ENCODE measurements at regions not wholly inside any gene's neighbourhood (a gene's known extent, or its start where the extent isn't known, plus 50 kb on each side); places are given as distances from the start of the nearest gene placed in this dataset.

GRCh38 chr10:8738987-8739386 is 684.5 kb downstream of the GATA3 start:
- DNase-seq (ENCODE audit: low spot score), result no peak
- in situ Hi-C loops (cut with HindIII; ENCODE audit: low sequenced_read_pairs), result no loop called here

- DNase-seq (ENCODE audit: low spot score), result no peak
- in situ Hi-C loops (cut with HindIII; ENCODE audit: low sequenced_read_pairs), result no loop called here
Observed at GRCh38 chr10:8752146-8752843, 697.8 kb downstream of the GATA3 start.

- in situ Hi-C loops (cut with HindIII; ENCODE audit: low sequenced_read_pairs), result no loop called here
- no peak for DNase-seq (ENCODE audit: low spot score)
Observed at GRCh38 chr10:8758029-8758428, 703.5 kb downstream of the GATA3 start.

GRCh38 chr10:8766899-8767298 is 712.4 kb downstream of the GATA3 start:
- no peak for DNase-seq (ENCODE audit: low spot score)
- in situ Hi-C loops (cut with HindIII; ENCODE audit: low sequenced_read_pairs), result no loop called here

GRCh38 chr10:8767591-8767990 is 713.1 kb downstream of the GATA3 start:
- in situ Hi-C loops (cut with HindIII; ENCODE audit: low sequenced_read_pairs), result no loop called here
- DNase-seq (ENCODE audit: low spot score), result no peak

- in situ Hi-C loops (cut with HindIII; ENCODE audit: low sequenced_read_pairs), result no loop called here
- no peak for DNase-seq (ENCODE audit: low spot score)
Observed at GRCh38 chr10:8768341-8768740, 713.9 kb downstream of the GATA3 start.

- in situ Hi-C loops (cut with HindIII; ENCODE audit: low sequenced_read_pairs), result no loop called here
Observed at GRCh38 chr10:8768852-8769251, 714.4 kb downstream of the GATA3 start.

GRCh38 chr10:8776926-8777622 is 722.6 kb downstream of the GATA3 start:
- DNase-seq (ENCODE audit: low spot score), result no peak
- in situ Hi-C loops (cut with HindIII; ENCODE audit: low sequenced_read_pairs), result no loop called here

More at GRCh38 chr10:8768852-8769251, 714.4 kb downstream of the GATA3 start:
- no peak for DNase-seq (ENCODE audit: low spot score)

- in situ Hi-C loops (cut with HindIII; ENCODE audit: low sequenced_read_pairs), result no loop called here
- no peak for DNase-seq (ENCODE audit: low spot score)
Observed at GRCh38 chr10:8778713-8779112, 724.2 kb downstream of the GATA3 start.

- in situ Hi-C loops (cut with HindIII; ENCODE audit: low sequenced_read_pairs), result no loop called here
- DNase-seq (ENCODE audit: low spot score), result no peak
Observed at GRCh38 chr10:8787649-8788048, 733.2 kb downstream of the GATA3 start.

GRCh38 chr10:8790390-8790789 is 735.9 kb downstream of the GATA3 start:
- no peak for DNase-seq (ENCODE audit: low spot score)
- in situ Hi-C loops (cut with HindIII; ENCODE audit: low sequenced_read_pairs), result no loop called here

GRCh38 chr10:8794860-8795259 is 740.4 kb downstream of the GATA3 start:
- in situ Hi-C loops (cut with HindIII; ENCODE audit: low sequenced_read_pairs), result no loop called here
- no peak for DNase-seq (ENCODE audit: low spot score)

- DNase-seq (ENCODE audit: low spot score), result no peak
- in situ Hi-C loops (cut with HindIII; ENCODE audit: low sequenced_read_pairs), result no loop called here
Observed at GRCh38 chr10:8800426-8800825, 745.9 kb downstream of the GATA3 start.

- in situ Hi-C loops (cut with HindIII; ENCODE audit: low sequenced_read_pairs), result no loop called here
- DNase-seq (ENCODE audit: low spot score), result no peak
Observed at GRCh38 chr10:8803992-8804391, 749.5 kb downstream of the GATA3 start.

- no peak for DNase-seq (ENCODE audit: low spot score)
Observed at GRCh38 chr10:8810677-8811076, 756.2 kb downstream of the GATA3 start.

GRCh38 chr10:8811201-8811600 is 756.7 kb downstream of the GATA3 start:
- DNase-seq (ENCODE audit: low spot score), result no peak

More at GRCh38 chr10:8810677-8811076, 756.2 kb downstream of the GATA3 start:
- in situ Hi-C loops (cut with HindIII; ENCODE audit: low sequenced_read_pairs), result no loop called here

GRCh38 chr10:8815969-8816368 is 761.5 kb downstream of the GATA3 start:
- in situ Hi-C loops (cut with HindIII; ENCODE audit: low sequenced_read_pairs), result no loop called here
- no peak for DNase-seq (ENCODE audit: low spot score)

More at GRCh38 chr10:8811201-8811600, 756.7 kb downstream of the GATA3 start:
- in situ Hi-C loops (cut with HindIII; ENCODE audit: low sequenced_read_pairs), result no loop called here

GRCh38 chr10:8817299-8817698 is 762.8 kb downstream of the GATA3 start:
- in situ Hi-C loops (cut with HindIII; ENCODE audit: low sequenced_read_pairs), result no loop called here
- DNase-seq (ENCODE audit: low spot score), result no peak

GRCh38 chr10:8825611-8826010 is 771.1 kb downstream of the GATA3 start:
- in situ Hi-C loops (cut with HindIII; ENCODE audit: low sequenced_read_pairs), result no loop called here

GRCh38 chr10:8829592-8829991 is 775.1 kb downstream of the GATA3 start:
- DNase-seq (ENCODE audit: low spot score), result no peak
- in situ Hi-C loops (cut with HindIII; ENCODE audit: low sequenced_read_pairs), result no loop called here

More at GRCh38 chr10:8825611-8826010, 771.1 kb downstream of the GATA3 start:
- no peak for DNase-seq (ENCODE audit: low spot score)

GRCh38 chr10:8830048-8830447 is 775.6 kb downstream of the GATA3 start:
- in situ Hi-C loops (cut with HindIII; ENCODE audit: low sequenced_read_pairs), result no loop called here
- DNase-seq (ENCODE audit: low spot score), result no peak
